Pancreas (tissue), 10 donors: ENCODE measurements at regions not wholly inside any gene's neighbourhood (a gene's known extent, or its start where the extent isn't known, plus 50 kb on each side); places are given as distances from the start of the nearest gene placed in this dataset.

Experiments
- ATAC-seq, 4 donors: fragments of 200-7000 bp; cut with Tn5 transposase; one replicate each; pipeline versions ENCODE4 v1.8.0 to v1.9.1; 2020; ENCODE audit warnings: mild to moderate bottlenecking in 4 of 4, moderate library complexity in 4 of 4
- DNase-seq, 6 donors: peaks; one replicate each; pipeline ENCODE4 v3.0.0-alpha.2; 2020
- FAIRE-seq: peaks from 2 replicates; lab custom pipeline; 2012; peaks lifted over from hg19 to GRCh38; lab: Jason Lieb, UNC
- H3K27ac ChIP-seq, 4 donors: fragments of 200-600 bp; sonication (generic); 1 replicate in 3 of 4; 2 replicates in 1 of 4; pipeline versions ENCODE4 v1.5.0 to v1.8.0; 2020
- H3K27me3 ChIP-seq, 4 donors: fragments of 200-600 bp; one replicate each; pipeline ENCODE4 v1.8.0; 2021
- H3K36me3 ChIP-seq, 3 donors: fragments of 200-600 bp; sonication (generic) in 1 of 3; one replicate each; pipeline versions ENCODE4 v1.5.0 to v1.8.0; 2020 to 2021
- H3K4me1 ChIP-seq, 3 donors: fragments of 200-600 bp; one replicate each; pipeline ENCODE4 v1.8.0; 2021
- H3K4me3 ChIP-seq, 4 donors: fragments of 200-600 bp; sonication (generic) in 2 of 4; one replicate each; pipeline versions ENCODE4 v1.5.0 to v1.8.0; 2020 to 2021
- H3K9me3 ChIP-seq, 4 donors: fragments of 200-600 bp; one replicate each; pipeline ENCODE4 v1.8.0; 2021
- CTCF ChIP-seq, 4 donors: fragments of 200-600 bp; sonication (generic) in 3 of 4; IDR thresholded peaks; one replicate each; pipeline versions ENCODE4 v1.5.0 to v1.8.0; 2021; ENCODE audit warnings: antibody characterized with exemption in 4 of 4
- WGBS, 2 donors: extraction: QIAGEN DNeasy Blood & Tissue Kit; methylation state at CpG; one replicate each; pipeline ENCODE4 v1.1.7; 2013; 5-methylcytosine and 5-hydroxymethylcytosine counted together
- intact Hi-C, 3 donors: fragments of 100-400 bp; cut with DNase I; formaldehyde crosslinking; loops; one replicate each; pipeline versions ENCODE4 v1.11.1 to v1.14.2; 2022
- donor health status: healthy with polysubstance abuse.
- donor health status: DM: no; HTN: no; CAD: no; lungs with moderate emphysema.
- donor health status: DM: no; HTN: no; CAD: no.
- donor health status: control.
- donor health status: control.
- donor health status: Bipolar disorder and iron deficiency.
- donor health status: DM: yes; HTN: yes; CAD: no.
- donor health status: DM: no; HTN: no; CAD: no.
- donor health status: DM: no; HTN: no; CAD: no.
- donor health status: DM: yes; HTN: yes; CAD: no.

GRCh38 chr2:59538398-59538911, 1015.0 kb downstream of the BCL11A start:
- DNase-seq = no peak

GRCh38 chr2:59532808-59533207, 1020.6 kb downstream of the BCL11A start:
- H3K27me3 ChIP-seq = no peaks in the 10 kb centered on the region
- no peaks in the 10 kb centered on the region for H3K4me1 ChIP-seq
- no peak overlapping the region for H3K27ac ChIP-seq
- 94 to 98% methylated on average over 3 of the region's 3 CpGs for WGBS, 2 donors
- intact Hi-C loops = no loop called here
- ATAC-seq = no peak
- H3K4me3 ChIP-seq = no peak overlapping the region
- no peaks in the 10 kb centered on the region for H3K36me3 ChIP-seq
- no peaks in the 10 kb centered on the region for H3K9me3 ChIP-seq
- no peak for DNase-seq
- FAIRE-seq = no peak
- no peak for TF ChIP-seq CTCF (IDR thresholded peaks at IDR 0.05)

More at GRCh38 chr2:59538398-59538911, 1015.0 kb downstream of the BCL11A start:
- no peaks in the 10 kb centered on the region for H3K9me3 ChIP-seq
- 73 to 77% methylated on average over 2 of the region's 2 CpGs for WGBS, 2 donors
- H3K27me3 ChIP-seq = no peaks in the 10 kb centered on the region
- no peak for FAIRE-seq
- no peak overlapping the region for H3K4me3 ChIP-seq
- no peaks in the 10 kb centered on the region for H3K36me3 ChIP-seq
- no peak for ATAC-seq
- H3K27ac ChIP-seq = no peak overlapping the region
- TF ChIP-seq CTCF (IDR thresholded peaks at IDR 0.05) = no peak
- intact Hi-C loops = no loop called here
- H3K4me1 ChIP-seq = no peaks in the 10 kb centered on the region

- no peak for FAIRE-seq
- Histone ChIP-seq H3K36me3 (no peaks in the 10 kb centered on the region), H3K27me3 (no peaks in the 10 kb centered on the region), H3K4me1 (no peaks in the 10 kb centered on the region), H3K4me3 (no peak overlapping the region), H3K27ac (no peak overlapping the region), H3K9me3 (no peaks in the 10 kb centered on the region)
- no peak for TF ChIP-seq CTCF (IDR thresholded peaks at IDR 0.05)
- no peak for DNase-seq
- no peak for ATAC-seq
- WGBS, 2 donors = 32 to 36% methylated on average over 1 of the region's 1 CpG
- intact Hi-C loops = no loop called here
Measured at GRCh38 chr2:59530258-59530657, 1023.2 kb downstream of the BCL11A start.

GRCh38 chr2:59529726-59530125, 1023.7 kb downstream of the BCL11A start:
- Histone ChIP-seq H3K36me3 (no peaks in the 10 kb centered on the region), H3K9me3 (no peaks in the 10 kb centered on the region), H3K27me3 (no peaks in the 10 kb centered on the region), H3K4me3 (no peak overlapping the region), H3K27ac (no peak overlapping the region), H3K4me1 (no peaks in the 10 kb centered on the region)
- no peak for DNase-seq
- 71 to 73% methylated on average over 7 of the region's 7 CpGs for WGBS, 2 donors
- no peak for FAIRE-seq
- no peak for TF ChIP-seq CTCF (IDR thresholded peaks at IDR 0.05)
- intact Hi-C loops = no loop called here
- ATAC-seq = no peak

- TF ChIP-seq CTCF (IDR thresholded peaks at IDR 0.05) = no peak
- Histone ChIP-seq H3K4me1 (no peaks in the 10 kb centered on the region), H3K36me3 (no peaks in the 10 kb centered on the region), H3K9me3 (no peaks in the 10 kb centered on the region), H3K27me3 (no peaks in the 10 kb centered on the region), H3K4me3 (no peak overlapping the region), H3K27ac (no peak overlapping the region)
- DNase-seq = no peak
- no peak for ATAC-seq
- 65 to 77% methylated on average over 4 of the region's 4 CpGs for WGBS, 2 donors
- intact Hi-C loops = no loop called here
- FAIRE-seq = no peak
Measured at GRCh38 chr2:59528525-59528924, 1024.9 kb downstream of the BCL11A start.
